Lower leg skin (tissue), 3 donors: ENCODE measurements at regions not wholly inside any gene's neighbourhood (a gene's known extent, or its start where the extent isn't known, plus 50 kb on each side); places are given as distances from the start of the nearest gene placed in this dataset.

Experiments
- CTCF ChIP-seq, 3 donors: fragments of 450-650 bp; IDR thresholded peaks; one replicate each; pipeline ENCODE4 v1.5.1; 2016; ENCODE audit warnings: antibody characterized with exemption in 3 of 3, mild to moderate bottlenecking in 3 of 3, moderate library complexity in 2 of 3
- POLR2A ChIP-seq, 2 donors: fragments of 450-650 bp; IDR thresholded peaks; one replicate each; pipeline ENCODE4 v1.6.1; 2016 to 2017; ENCODE audit warnings: antibody characterized with exemption in 2 of 2, mild to moderate bottlenecking in 1 of 2, moderate library complexity in 1 of 2

GRCh38 chr2:188142088-188142487, 149.6 kb upstream of the GULP1 start:
- TF ChIP-seq CTCF (IDR thresholded peaks at IDR 0.05) (no peak), POLR2A (IDR thresholded peaks at IDR 0.05) (no peak)
